ENCODE measurements at regions not wholly inside any gene's neighbourhood (a gene's known extent, or its start where the extent isn't known, plus 50 kb on each side); places are given as distances from the start of the nearest gene placed in this dataset.

DNA sequence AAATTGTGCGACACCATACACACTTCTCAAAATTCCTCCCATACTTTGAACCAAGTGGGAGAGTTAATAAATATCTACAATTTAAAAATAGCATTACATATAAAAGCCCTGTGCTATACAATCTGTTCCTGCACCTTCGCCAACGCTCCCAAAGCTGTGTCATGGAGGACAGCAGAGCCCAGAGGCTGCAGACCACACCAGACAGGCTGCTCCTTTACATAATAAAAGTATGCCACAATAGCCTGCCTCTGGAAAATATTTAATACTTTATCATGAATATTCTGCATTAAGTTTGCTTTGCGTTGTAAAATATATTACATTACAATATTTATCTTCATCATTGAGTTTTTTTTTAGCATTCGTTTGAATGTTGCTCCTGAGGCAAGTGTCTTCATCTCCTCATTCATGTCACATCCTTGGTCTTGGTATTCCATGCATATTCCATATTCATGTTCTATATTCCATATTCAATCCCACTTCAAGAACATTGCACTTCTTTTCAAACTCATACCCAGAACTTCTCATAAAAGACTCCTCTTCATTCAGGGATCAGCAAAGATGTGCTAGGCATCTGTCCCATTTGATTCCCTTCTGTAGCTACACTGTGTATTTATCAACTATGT is 663.9 kb downstream of the POM121L12 start:
- DNase-seq (ENCODE audit: insufficient read length, low spot score, missing footprints): no peak
- Histone ChIP-seq H3K79me2 (ENCODE audit: insufficient read depth, low read length) (no peaks in the 10 kb centered on the region), H3K4me1 (ENCODE audit: insufficient read depth, low read length) (no peaks in the 10 kb centered on the region), H3K9me3 (ENCODE audit: low read depth, low read length) (peaks cover 2% of the 10 kb centered on the region), H3K27me3 (ENCODE audit: insufficient read depth, low read length) (no peaks in the 10 kb centered on the region), H4K20me1 (ENCODE audit: insufficient read depth, low read length) (no peaks in the 10 kb centered on the region), H3K36me3 (ENCODE audit: insufficient read depth, low read length) (no peaks in the 10 kb centered on the region), H3K27ac (ENCODE audit: low read depth, low read length) (no peak overlapping the region), H3K4me2 (ENCODE audit: insufficient read depth, low read length) (no peak overlapping the region), H3K4me3 (ENCODE audit: insufficient read depth, low read length) (no peak overlapping the region), H2AFZ (ENCODE audit: low read length) (no peak overlapping the region)
- TF ChIP-seq, protein P1, sequence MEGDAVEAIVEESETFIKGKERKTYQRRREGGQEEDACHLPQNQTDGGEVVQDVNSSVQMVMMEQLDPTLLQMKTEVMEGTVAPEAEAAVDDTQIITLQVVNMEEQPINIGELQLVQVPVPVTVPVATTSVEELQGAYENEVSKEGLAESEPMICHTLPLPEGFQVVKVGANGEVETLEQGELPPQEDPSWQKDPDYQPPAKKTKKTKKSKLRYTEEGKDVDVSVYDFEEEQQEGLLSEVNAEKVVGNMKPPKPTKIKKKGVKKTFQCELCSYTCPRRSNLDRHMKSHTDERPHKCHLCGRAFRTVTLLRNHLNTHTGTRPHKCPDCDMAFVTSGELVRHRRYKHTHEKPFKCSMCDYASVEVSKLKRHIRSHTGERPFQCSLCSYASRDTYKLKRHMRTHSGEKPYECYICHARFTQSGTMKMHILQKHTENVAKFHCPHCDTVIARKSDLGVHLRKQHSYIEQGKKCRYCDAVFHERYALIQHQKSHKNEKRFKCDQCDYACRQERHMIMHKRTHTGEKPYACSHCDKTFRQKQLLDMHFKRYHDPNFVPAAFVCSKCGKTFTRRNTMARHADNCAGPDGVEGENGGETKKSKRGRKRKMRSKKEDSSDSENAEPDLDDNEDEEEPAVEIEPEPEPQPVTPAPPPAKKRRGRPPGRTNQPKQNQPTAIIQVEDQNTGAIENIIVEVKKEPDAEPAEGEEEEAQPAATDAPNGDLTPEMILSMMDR (IDR thresholded peaks at IDR 0.05; ENCODE audit: extremely low read depth, low read depth, low read length): no peak

DNA sequence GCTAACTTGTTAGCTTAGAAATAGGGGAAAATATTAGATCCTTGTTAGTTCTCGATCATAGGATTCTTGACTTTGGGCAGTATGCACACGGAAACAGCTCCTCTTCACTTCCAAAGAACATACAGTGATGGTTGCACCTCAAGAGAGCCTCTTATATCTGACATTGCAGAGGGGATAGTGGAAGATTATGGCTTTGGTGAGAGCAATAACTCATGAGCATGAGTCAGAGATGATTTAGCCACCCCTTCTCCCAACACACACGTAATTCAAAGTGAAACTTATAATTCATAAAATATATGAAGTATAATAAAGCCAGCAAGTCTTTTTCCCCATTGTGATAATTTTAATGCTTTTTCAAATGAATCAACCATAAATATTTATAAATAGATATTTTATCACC is 683.7 kb downstream of the POM121L12 start:
- no peak for DNase-seq (ENCODE audit: insufficient read length, low spot score, missing footprints)
- no peak overlapping the region for H3K27ac ChIP-seq (ENCODE audit: low read depth, low read length)
- no peaks in the 10 kb centered on the region for H3K79me2 ChIP-seq (ENCODE audit: insufficient read depth, low read length)
- H3K27me3 ChIP-seq (ENCODE audit: insufficient read depth, low read length): no peaks in the 10 kb centered on the region
- TF ChIP-seq, protein P1 (IDR thresholded peaks at IDR 0.05; ENCODE audit: extremely low read depth, low read depth, low read length): no peak
- H3K4me1 ChIP-seq (ENCODE audit: insufficient read depth, low read length): no peaks in the 10 kb centered on the region
- H4K20me1 ChIP-seq (ENCODE audit: insufficient read depth, low read length): no peaks in the 10 kb centered on the region
- H2AFZ ChIP-seq (ENCODE audit: low read length): no peak overlapping the region
- no peaks in the 10 kb centered on the region for H3K36me3 ChIP-seq (ENCODE audit: insufficient read depth, low read length)
- no peak overlapping the region for H3K4me3 ChIP-seq (ENCODE audit: insufficient read depth, low read length)
- H3K4me2 ChIP-seq (ENCODE audit: insufficient read depth, low read length): no peak overlapping the region
- H3K9me3 ChIP-seq (ENCODE audit: low read depth, low read length): no peaks in the 10 kb centered on the region

DNA sequence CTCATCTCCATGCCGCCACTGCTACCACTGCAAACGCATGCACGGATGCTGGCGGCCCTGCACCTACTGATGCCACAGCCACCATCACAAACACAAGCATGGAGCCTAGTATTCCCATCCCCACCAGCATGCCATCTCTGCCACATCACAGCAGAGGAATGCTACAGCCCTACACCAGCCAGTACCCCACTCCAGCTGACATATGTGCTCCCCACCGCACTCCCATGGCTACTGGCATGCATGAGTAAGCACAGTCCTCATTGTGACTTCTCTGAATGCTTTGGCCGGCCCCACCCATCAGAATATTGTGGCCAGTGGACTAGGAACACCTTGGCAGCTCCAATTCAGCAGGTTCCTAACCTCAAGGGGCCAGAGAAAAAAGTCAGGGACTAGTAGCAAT is 705.5 kb downstream of the POM121L12 start:
- Histone ChIP-seq H3K27me3 (ENCODE audit: insufficient read depth, low read length) (no peaks in the 10 kb centered on the region), H3K4me2 (ENCODE audit: insufficient read depth, low read length) (no peak overlapping the region), H3K9me3 (ENCODE audit: low read depth, low read length) (no peaks in the 10 kb centered on the region), H2AFZ (ENCODE audit: low read length) (no peak overlapping the region), H3K4me3 (ENCODE audit: insufficient read depth, low read length) (no peak overlapping the region), H4K20me1 (ENCODE audit: insufficient read depth, low read length) (no peaks in the 10 kb centered on the region), H3K36me3 (ENCODE audit: insufficient read depth, low read length) (no peaks in the 10 kb centered on the region), H3K4me1 (ENCODE audit: insufficient read depth, low read length) (no peaks in the 10 kb centered on the region), H3K79me2 (ENCODE audit: insufficient read depth, low read length) (no peaks in the 10 kb centered on the region), H3K27ac (ENCODE audit: low read depth, low read length) (no peak overlapping the region)
- TF ChIP-seq, protein P1 (IDR thresholded peaks at IDR 0.05; ENCODE audit: extremely low read depth, low read depth, low read length): no peak
- no peak for DNase-seq (ENCODE audit: insufficient read length, low spot score, missing footprints)

DNA sequence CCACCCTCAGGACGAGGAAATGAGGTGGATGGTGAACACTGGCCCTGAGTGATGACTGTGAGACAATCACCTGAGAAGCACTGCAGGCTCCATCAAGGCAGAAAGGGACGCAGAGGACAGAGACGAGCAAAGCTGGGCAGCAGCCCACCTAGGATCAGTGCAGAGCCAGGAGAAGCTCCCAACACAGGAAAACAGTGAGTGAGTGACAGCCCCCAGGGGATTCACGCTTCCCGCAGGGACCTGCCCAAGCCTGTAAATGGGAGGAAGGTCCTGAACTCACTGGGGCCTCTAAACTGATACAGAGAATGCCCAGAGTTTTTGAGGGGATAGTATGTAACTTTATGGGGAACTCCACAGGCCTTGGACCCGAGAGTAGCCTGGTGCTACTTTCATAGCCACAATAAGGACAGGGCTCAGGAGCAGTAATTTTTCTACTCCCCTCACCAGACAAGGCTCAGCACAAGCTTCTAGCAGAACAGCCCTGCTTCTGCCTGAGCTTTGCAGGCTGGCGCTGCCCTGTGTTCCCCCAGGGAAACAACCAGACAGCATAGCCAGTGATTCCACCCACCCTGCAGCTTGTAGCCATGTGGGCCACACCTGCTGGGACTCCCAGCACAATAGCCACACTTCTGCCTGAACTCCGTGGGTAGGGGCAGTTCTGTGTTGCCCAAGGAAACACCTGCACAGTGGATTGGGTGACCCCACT is 708.4 kb downstream of the POM121L12 start:
- Histone ChIP-seq H3K9me3 (ENCODE audit: low read depth, low read length) (no peaks in the 10 kb centered on the region), H3K4me3 (ENCODE audit: insufficient read depth, low read length) (no peak overlapping the region), H3K27ac (ENCODE audit: low read depth, low read length) (no peak overlapping the region), H3K79me2 (ENCODE audit: insufficient read depth, low read length) (no peaks in the 10 kb centered on the region), H4K20me1 (ENCODE audit: insufficient read depth, low read length) (no peaks in the 10 kb centered on the region), H3K27me3 (ENCODE audit: insufficient read depth, low read length) (no peaks in the 10 kb centered on the region), H3K36me3 (ENCODE audit: insufficient read depth, low read length) (no peaks in the 10 kb centered on the region), H3K4me2 (ENCODE audit: insufficient read depth, low read length) (no peak overlapping the region), H2AFZ (ENCODE audit: low read length) (no peak overlapping the region), H3K4me1 (ENCODE audit: insufficient read depth, low read length) (no peaks in the 10 kb centered on the region)
- TF ChIP-seq, protein P1 (IDR thresholded peaks at IDR 0.05; ENCODE audit: extremely low read depth, low read depth, low read length): no peak
- DNase-seq (ENCODE audit: insufficient read length, low spot score, missing footprints): no peak
